Heart right ventricle (tissue), 16 donors: ENCODE measurements at regions not wholly inside any gene's neighbourhood (a gene's known extent, or its start where the extent isn't known, plus 50 kb on each side); places are given as distances from the start of the nearest gene placed in this dataset.
A peak's percentile ranks its signal among the peaks of the same experiment; 100 is the strongest.

Experiments used
- ATAC-seq, 8 donors: fragments of 200-7000 bp; cut with Tn5 transposase; one replicate each; pipeline ENCODE4 v1.9.1; 2020; ENCODE audit warnings: mild to moderate bottlenecking in 8 of 8, moderate library complexity in 8 of 8, moderate number of reproducible peaks in 1 of 8
- DNase-seq, 2 donors: peaks; one replicate each; pipeline ENCODE4 v3.0.0-alpha.2; 2020
- H3K27ac ChIP-seq, 10 donors: fragments of 200-600 bp; sonication (generic) in 2 of 10; one replicate each; pipeline versions ENCODE4 v1.5.0 to v1.8.0; 2020 to 2022; ENCODE audit warnings: mild to moderate bottlenecking in 3 of 10
- H3K27me3 ChIP-seq, 7 donors: fragments of 200-600 bp; one replicate each; pipeline ENCODE4 v1.8.0; 2021 to 2022; ENCODE audit warnings: mild to moderate bottlenecking in 2 of 7
- H3K36me3 ChIP-seq, 9 donors: fragments of 200-600 bp; sonication (generic) in 1 of 9; one replicate each; pipeline versions ENCODE4 v1.5.0 to v1.8.0; 2020 to 2022; ENCODE audit warnings: mild to moderate bottlenecking in 2 of 9
- H3K4me1 ChIP-seq, 9 donors: fragments of 200-600 bp; sonication (generic) in 1 of 9; one replicate each; pipeline versions ENCODE4 v1.5.0 to v1.8.0; 2020 to 2022; ENCODE audit warnings: mild to moderate bottlenecking in 4 of 9
- H3K4me3 ChIP-seq, 10 donors: fragments of 200-600 bp; sonication (generic) in 2 of 10; one replicate each; pipeline versions ENCODE4 v1.5.0 to v1.8.0; 2020 to 2022; ENCODE audit warnings: mild to moderate bottlenecking in 7 of 10, moderate library complexity in 2 of 10
- H3K9me3 ChIP-seq, 11 donors: fragments of 200-600 bp in 10 of 11; sonication (generic) in 2 of 11; one replicate each; pipeline versions ENCODE4 v1.5.0 to v1.8.0; 2013 to 2022; ENCODE audit warnings: mild to moderate bottlenecking in 2 of 11, control low read depth in 1 of 11, moderate library complexity in 1 of 11
- WGBS, 2 donors: extraction: QIAGEN DNeasy Blood & Tissue Kit; methylation state at CpG; one replicate each; pipeline ENCODE4 v1.1.7; 2013; ENCODE audit warnings: inconsistent platforms in 1 of 2; 5-methylcytosine and 5-hydroxymethylcytosine counted together
- intact Hi-C, 10 donors: fragments of 100-400 bp; cut with DNase I; formaldehyde crosslinking; loops; one replicate each; pipeline versions ENCODE4 v1.11.1 to v1.14.2; 2022
- TF ChIP-seq, protein P1 (sequence below), 9 donors: fragments of 200-600 bp; sonication (generic) in 2 of 9; IDR thresholded peaks; one replicate each; pipeline versions ENCODE4 v1.5.0 to v1.8.0; 2021 to 2022; ENCODE audit warnings: antibody characterized with exemption in 9 of 9, mild to moderate bottlenecking in 5 of 9, moderate library complexity in 1 of 9
- donor health status: Arrhythmogenic right ventricular cardiomyopathy.
- donor health status: ischemic (EF 13 %, LVEDD 7.1; RV severe dilation, severe dysfunction).
- donor health status: healthy with polysubstance abuse.
- donor health status: DM: no; HTN: yes; CAD: no.
- donor health status: DM: no; HTN: no; CAD: no.
- donor health status: ischemic (EF 25% LVEDD 6.9; RV normal size, moderate dysfunction).
- donor health status: ischemic (EF 25% LVEDD 5.7; RV mildly dilated, moderate dysfunction).
- donor health status: healthy.
- donor health status: DM: yes; HTN: yes; CAD: no.
- donor health status: Ischemic cardiomyopathy.
- donor health status: ischemic (EF 35%, LVEDD 5.7; RV mildly dilated, moderate dysfunction).
- donor health status: nonischemic (EF 11% LVEDD 7.7; RV severe dilation, severe dysfunction).
- donor health status: DM: yes; HTN: yes; CAD: no.
- donor health status: PGD.
- donor health status: ischemic (EF 29% LVEDD 5.4; RV normal size, mild dysfunction).
- donor health status: nonischemic (EF 23%, LVEDD 6.1; RV moderate dilation, normal function).

DNA sequence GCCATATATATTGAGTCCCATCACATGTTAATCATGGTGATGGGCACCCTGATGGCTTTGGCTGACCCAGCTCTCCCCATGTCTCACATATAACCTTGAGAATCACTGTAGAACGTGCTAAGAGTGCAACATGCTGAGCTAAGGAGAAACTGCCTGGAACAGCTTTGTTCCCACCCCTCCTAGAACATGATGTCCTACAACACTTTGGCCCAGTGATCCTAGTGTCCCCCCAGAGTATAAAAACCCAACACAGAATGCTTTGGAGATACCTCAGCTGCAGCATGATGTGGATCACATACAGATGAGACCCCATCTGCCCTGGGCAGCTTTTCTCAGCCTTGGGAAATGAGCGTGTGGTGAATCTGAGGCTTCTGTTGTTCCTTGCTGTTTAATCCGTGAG, 343.5 kb downstream of the NFIB start:
- Histone ChIP-seq H3K27ac (peak overlapping the region in 2 of 10 donors; percentile 1 to 3), H3K27me3 (no peaks in the 10 kb centered on the region), H3K36me3 (no peaks in the 10 kb centered on the region), H3K4me1 (peaks cover 3 to 36% (median 19%) of the 10 kb centered on the region in 9 donors), H3K9me3 (no peaks in the 10 kb centered on the region), H3K4me3 (no peak overlapping the region)
- WGBS, 2 donors, result 77 to 82% methylated on average over 3 of the region's 3 CpGs
- ATAC-seq (peak in 6 of 8 donors; percentile 12 to 61 (median 42)), DNase-seq (no peak)
- TF ChIP-seq, protein P1, sequence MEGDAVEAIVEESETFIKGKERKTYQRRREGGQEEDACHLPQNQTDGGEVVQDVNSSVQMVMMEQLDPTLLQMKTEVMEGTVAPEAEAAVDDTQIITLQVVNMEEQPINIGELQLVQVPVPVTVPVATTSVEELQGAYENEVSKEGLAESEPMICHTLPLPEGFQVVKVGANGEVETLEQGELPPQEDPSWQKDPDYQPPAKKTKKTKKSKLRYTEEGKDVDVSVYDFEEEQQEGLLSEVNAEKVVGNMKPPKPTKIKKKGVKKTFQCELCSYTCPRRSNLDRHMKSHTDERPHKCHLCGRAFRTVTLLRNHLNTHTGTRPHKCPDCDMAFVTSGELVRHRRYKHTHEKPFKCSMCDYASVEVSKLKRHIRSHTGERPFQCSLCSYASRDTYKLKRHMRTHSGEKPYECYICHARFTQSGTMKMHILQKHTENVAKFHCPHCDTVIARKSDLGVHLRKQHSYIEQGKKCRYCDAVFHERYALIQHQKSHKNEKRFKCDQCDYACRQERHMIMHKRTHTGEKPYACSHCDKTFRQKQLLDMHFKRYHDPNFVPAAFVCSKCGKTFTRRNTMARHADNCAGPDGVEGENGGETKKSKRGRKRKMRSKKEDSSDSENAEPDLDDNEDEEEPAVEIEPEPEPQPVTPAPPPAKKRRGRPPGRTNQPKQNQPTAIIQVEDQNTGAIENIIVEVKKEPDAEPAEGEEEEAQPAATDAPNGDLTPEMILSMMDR (IDR thresholded peaks at IDR 0.05), result no peak
- intact Hi-C loops, result no loop called here

DNA sequence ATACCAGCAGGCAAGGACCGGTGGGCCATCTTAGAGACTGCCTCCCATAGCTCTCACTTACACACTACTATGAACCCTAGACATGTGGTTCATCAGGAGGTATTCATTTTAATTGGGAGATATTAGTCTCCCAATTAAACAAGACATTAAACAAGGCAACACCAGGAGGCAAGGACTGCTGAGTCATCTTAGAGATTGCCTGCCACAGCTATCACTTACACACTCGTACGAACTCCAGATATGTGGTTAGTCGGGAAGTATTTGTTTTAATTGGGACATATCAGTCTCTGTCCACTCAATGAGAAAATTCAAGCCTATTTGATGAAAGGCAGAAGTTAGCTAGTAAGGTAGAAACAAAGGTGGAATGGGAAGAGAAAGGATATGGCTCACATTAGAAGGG, 343.9 kb downstream of the NFIB start:
- peak overlapping the region in 1 of 10 donors; percentile 1 for H3K27ac ChIP-seq
- DNase-seq (no peak), ATAC-seq (peak in 4 of 8 donors; percentile 14 to 60 (median 34))
- no peaks in the 10 kb centered on the region for H3K9me3 ChIP-seq
- intact Hi-C loops, result no loop called here
- no peaks in the 10 kb centered on the region for H3K36me3 ChIP-seq
- H3K4me1 ChIP-seq, result peaks cover 3 to 36% (median 19%) of the 10 kb centered on the region in 9 donors
- H3K27me3 ChIP-seq, result no peaks in the 10 kb centered on the region
- WGBS, 2 donors, result 35 to 59% methylated on average over 4 of the region's 4 CpGs
- no peak overlapping the region for H3K4me3 ChIP-seq
- TF ChIP-seq, protein P1 (IDR thresholded peaks at IDR 0.05), result no peak

DNA sequence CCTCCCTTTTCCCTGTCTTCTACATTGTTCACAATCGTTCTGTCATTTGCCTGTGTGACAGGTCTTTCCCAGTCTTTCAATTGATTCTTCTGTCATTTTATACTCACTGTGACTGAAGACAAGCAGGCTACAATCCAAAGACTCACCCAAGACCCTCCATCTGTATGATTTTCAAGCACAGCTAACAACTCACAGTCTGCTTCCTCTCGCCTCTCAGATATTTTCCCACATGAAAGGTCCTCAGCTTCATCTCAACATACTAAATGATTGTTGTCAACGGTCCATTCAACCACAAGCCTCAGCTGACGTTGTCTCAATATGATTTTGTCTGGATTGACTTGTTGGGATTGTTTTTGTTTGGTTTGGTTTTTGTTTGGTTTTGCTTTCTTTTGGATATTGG, 346.5 kb downstream of the NFIB start:
- no peak overlapping the region for H3K4me3 ChIP-seq
- no peaks in the 10 kb centered on the region for H3K27me3 ChIP-seq
- no peaks in the 10 kb centered on the region for H3K36me3 ChIP-seq
- intact Hi-C loops, result no loop called here
- ATAC-seq, result no peak
- TF ChIP-seq, protein P1 (IDR thresholded peaks at IDR 0.05), result no peak
- DNase-seq, result no peak
- no peak overlapping the region for H3K27ac ChIP-seq
- H3K9me3 ChIP-seq, result no peaks in the 10 kb centered on the region
- 78 to 81% methylated on average over 4 of the region's 4 CpGs for WGBS, 2 donors
- H3K4me1 ChIP-seq, result peaks cover 3 to 30% (median 20%) of the 10 kb centered on the region in 9 donors

DNA sequence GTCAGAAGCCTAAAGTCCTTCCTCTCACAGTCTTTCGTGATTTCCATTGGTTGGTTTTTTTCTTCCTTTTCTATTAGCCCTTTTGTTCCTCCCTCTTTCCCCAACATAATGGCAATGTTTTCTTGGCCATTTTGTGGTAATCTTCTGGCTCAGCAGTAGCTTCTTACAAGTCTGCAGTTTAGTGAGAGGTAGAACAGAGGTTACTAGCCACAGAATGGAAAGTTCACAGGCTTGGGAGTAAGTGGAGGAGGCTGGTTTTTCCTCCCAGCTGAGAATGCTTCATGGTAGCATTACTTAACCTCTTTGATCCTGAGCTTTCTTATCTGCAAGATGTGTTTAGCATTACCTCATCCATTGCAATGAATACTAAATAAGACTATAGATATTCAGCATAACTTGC, 346.9 kb downstream of the NFIB start:
- H3K9me3 ChIP-seq, result no peaks in the 10 kb centered on the region
- TF ChIP-seq, protein P1 (IDR thresholded peaks at IDR 0.05), result no peak
- intact Hi-C loops, result no loop called here
- no peak for ATAC-seq
- no peaks in the 10 kb centered on the region for H3K27me3 ChIP-seq
- DNase-seq, result no peak
- no peak overlapping the region for H3K27ac ChIP-seq
- peaks cover 3 to 30% (median 20%) of the 10 kb centered on the region in 9 donors for H3K4me1 ChIP-seq
- H3K36me3 ChIP-seq, result no peaks in the 10 kb centered on the region
- 92 to 100% methylated on average over 1 of the region's 1 CpG for WGBS, 2 donors
- no peak overlapping the region for H3K4me3 ChIP-seq
